ENCODE measurements at regions not wholly inside any gene's neighbourhood (a gene's known extent, or its start where the extent isn't known, plus 50 kb on each side); places are given as distances from the start of the nearest gene placed in this dataset.

DNA sequence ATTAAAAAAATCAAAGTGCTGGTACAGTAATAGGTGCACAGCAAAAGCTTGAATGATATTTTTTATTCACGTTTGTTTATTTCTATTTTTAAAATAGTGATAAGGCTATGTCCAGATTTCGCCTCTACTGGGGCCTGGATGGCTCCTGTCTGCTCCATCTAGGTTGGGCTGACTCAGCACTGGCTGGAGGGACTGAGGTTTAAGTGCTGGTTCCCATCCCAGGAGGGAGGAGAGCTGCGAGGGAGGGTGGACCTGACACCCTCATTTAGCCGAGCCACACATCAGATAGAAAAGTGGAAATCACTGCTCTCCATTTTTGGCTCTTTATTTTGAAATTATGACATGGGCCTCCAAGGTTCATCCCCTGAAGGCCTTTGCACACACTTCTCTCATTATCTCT lies 95.4 kb upstream of the AGBL1 start:
- H3K4me1 Mint-ChIP-seq (ENCODE audit: low read depth): no peaks in the 10 kb centered on the region

DNA sequence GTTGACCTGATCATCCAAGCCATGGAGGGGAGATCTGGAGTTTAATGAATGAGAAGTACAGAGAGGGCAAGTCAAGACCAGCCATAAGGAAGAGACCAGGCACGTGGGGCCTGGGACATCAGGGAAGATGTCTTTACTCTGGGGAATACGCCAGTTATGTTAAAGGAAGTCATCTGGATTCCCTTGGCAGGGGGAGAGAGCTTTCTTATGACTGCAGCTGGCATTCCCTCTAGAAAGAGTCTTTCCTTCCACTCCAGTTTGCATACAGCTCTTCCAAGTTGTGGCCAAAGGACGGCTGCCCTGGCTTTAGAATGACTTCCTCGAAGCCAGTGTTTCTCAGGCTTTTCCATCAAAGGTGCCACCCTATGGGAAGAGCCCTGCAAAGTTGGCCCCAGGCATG lies 93.6 kb upstream of the AGBL1 start:
- TF ChIP-seq, protein P1, sequence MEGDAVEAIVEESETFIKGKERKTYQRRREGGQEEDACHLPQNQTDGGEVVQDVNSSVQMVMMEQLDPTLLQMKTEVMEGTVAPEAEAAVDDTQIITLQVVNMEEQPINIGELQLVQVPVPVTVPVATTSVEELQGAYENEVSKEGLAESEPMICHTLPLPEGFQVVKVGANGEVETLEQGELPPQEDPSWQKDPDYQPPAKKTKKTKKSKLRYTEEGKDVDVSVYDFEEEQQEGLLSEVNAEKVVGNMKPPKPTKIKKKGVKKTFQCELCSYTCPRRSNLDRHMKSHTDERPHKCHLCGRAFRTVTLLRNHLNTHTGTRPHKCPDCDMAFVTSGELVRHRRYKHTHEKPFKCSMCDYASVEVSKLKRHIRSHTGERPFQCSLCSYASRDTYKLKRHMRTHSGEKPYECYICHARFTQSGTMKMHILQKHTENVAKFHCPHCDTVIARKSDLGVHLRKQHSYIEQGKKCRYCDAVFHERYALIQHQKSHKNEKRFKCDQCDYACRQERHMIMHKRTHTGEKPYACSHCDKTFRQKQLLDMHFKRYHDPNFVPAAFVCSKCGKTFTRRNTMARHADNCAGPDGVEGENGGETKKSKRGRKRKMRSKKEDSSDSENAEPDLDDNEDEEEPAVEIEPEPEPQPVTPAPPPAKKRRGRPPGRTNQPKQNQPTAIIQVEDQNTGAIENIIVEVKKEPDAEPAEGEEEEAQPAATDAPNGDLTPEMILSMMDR (IDR thresholded peaks at IDR 0.05; ENCODE audit: unreplicated experiment): no peak
- Mint-ChIP-seq H3K27me3 (no peaks in the 10 kb centered on the region), H3K4me3 (ENCODE audit: low read depth) (no peak overlapping the region), H3K36me3 (ENCODE audit: insufficient read depth) (no peaks in the 10 kb centered on the region), H3K9me3 (ENCODE audit: low read depth) (peaks cover 3% of the 10 kb centered on the region), H3K27ac (no peak overlapping the region), H3K4me1 (ENCODE audit: low read depth) (no peaks in the 10 kb centered on the region)
- no peak for DNase-seq (ENCODE audit: low spot score, unreplicated experiment)

More for the DNA sequence above, 95.4 kb upstream of the AGBL1 start:
- Mint-ChIP-seq H3K9me3 (ENCODE audit: low read depth) (peaks cover 3% of the 10 kb centered on the region), H3K27ac (no peak overlapping the region), H3K4me3 (ENCODE audit: low read depth) (no peak overlapping the region), H3K27me3 (no peaks in the 10 kb centered on the region), H3K36me3 (ENCODE audit: insufficient read depth) (no peaks in the 10 kb centered on the region)
- DNase-seq (ENCODE audit: low spot score, unreplicated experiment): no peak
- TF ChIP-seq, protein P1 (IDR thresholded peaks at IDR 0.05; ENCODE audit: unreplicated experiment): no peak

DNA sequence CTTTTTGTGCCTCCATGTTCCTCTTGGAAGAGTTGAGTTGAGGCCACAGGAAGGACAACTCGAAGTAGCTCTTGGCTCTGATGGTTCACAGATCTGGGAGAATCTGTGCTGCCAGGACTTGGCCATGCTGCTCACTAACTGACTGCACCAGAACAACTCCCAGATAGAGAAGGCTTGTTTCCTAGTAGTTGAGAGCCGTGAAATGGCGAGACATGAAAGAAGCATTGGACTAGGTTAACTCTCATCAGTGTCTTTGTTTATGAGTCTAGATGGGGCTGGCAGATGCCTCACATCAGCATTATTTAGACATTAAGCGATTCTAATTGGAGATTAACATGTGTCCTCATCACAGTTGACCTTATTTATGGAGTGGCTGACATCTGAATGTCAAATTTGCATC lies 92.9 kb upstream of the AGBL1 start:
- DNase-seq (ENCODE audit: low spot score, unreplicated experiment): no peak
- Mint-ChIP-seq H3K4me1 (ENCODE audit: low read depth) (no peaks in the 10 kb centered on the region), H3K9me3 (ENCODE audit: low read depth) (peaks cover 3% of the 10 kb centered on the region), H3K27me3 (no peaks in the 10 kb centered on the region), H3K27ac (no peak overlapping the region), H3K36me3 (ENCODE audit: insufficient read depth) (no peaks in the 10 kb centered on the region), H3K4me3 (ENCODE audit: low read depth) (no peak overlapping the region)
- TF ChIP-seq, protein P1 (IDR thresholded peaks at IDR 0.05; ENCODE audit: unreplicated experiment): no peak

DNA sequence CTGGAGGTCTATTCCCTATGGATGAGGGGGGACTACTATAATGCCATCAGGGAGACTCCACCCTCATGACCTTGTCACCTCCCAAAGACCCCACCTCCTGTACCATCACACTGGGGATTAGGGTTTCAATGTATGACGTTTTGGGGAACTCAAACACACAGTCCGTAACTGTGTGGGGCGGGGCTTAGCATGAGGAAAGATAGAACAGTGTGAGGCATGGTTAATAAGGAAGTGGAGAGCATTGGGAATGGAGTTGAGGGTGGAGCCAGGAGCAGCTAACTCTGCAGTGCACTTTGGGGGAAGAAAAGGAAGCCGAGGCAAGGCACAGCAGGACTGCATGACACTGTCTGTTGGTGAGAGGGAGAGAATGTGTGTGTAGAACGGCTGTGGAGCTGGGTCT lies 90.9 kb upstream of the AGBL1 start:
- Mint-ChIP-seq H3K9me3 (ENCODE audit: low read depth) (peaks cover 3% of the 10 kb centered on the region), H3K36me3 (ENCODE audit: insufficient read depth) (no peaks in the 10 kb centered on the region), H3K4me3 (ENCODE audit: low read depth) (no peak overlapping the region), H3K4me1 (ENCODE audit: low read depth) (no peaks in the 10 kb centered on the region), H3K27ac (no peak overlapping the region), H3K27me3 (peaks cover 4% of the 10 kb centered on the region)
- DNase-seq (ENCODE audit: low spot score, unreplicated experiment): no peak
- TF ChIP-seq, protein P1 (IDR thresholded peaks at IDR 0.05; ENCODE audit: unreplicated experiment): no peak

DNA sequence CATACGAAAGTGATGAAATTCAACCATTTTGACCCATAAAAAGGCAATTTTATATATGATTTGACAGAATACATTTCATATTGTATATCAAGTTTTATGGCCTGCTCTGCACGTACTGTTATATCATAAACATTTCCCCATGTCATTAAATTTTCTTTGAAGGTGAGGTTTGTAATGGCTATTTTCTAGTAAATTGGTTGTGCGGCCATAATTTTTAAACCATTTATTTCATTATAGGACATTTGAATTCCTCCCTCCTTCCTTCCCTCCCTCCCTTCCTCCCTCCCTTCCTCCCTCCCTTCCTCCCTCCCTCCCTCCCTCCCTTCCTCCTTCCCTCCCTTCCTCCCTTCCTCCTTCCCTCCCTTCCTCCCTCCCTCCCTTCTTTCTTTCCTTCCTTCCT lies 87.4 kb upstream of the AGBL1 start:
- Mint-ChIP-seq H3K36me3 (ENCODE audit: insufficient read depth) (no peaks in the 10 kb centered on the region), H3K27ac (no peak overlapping the region), H3K4me1 (ENCODE audit: low read depth) (no peaks in the 10 kb centered on the region), H3K27me3 (peaks cover 4% of the 10 kb centered on the region), H3K4me3 (ENCODE audit: low read depth) (no peak overlapping the region), H3K9me3 (ENCODE audit: low read depth) (peaks cover 9% of the 10 kb centered on the region)
- no peak for DNase-seq (ENCODE audit: low spot score, unreplicated experiment)
- TF ChIP-seq, protein P1 (IDR thresholded peaks at IDR 0.05; ENCODE audit: unreplicated experiment): no peak

Data from progenitor cell of endocrine pancreas (in vitro differentiated cells).